PC-3 (cell line): ENCODE measurements at regions not wholly inside any gene's neighbourhood (a gene's known extent, or its start where the extent isn't known, plus 50 kb on each side); places are given as distances from the start of the nearest gene placed in this dataset.

Experiments used
- ATAC-seq: fragments of 200-7000 bp; cut with Tn5 transposase; 2 replicates; pipeline ENCODE4 v1.9.1; 2020; ENCODE audit warnings: mild to moderate bottlenecking, moderate library complexity
- BruUV-seq: library from RNA; stranded (reverse); fragments of 400-500 nt; replicated peaks from 2 replicates; lab custom pipeline; 2021; lab: Mats Ljungman, UMichigan
- CTCF ChIA-PET: fragments of 300-600 bp; sonication (Branson Sonifier 250); formaldehyde crosslinking; loops from one replicate; lab custom pipeline; 2022; ENCODE audit warnings: antibody characterized with exemption; lab: Charles Lee
- POLR2A ChIA-PET: fragments of 300-600 bp; sonication (Branson Sonifier 250); formaldehyde crosslinking; loops from one replicate; lab custom pipeline; 2022; ENCODE audit warnings: antibody characterized with exemption; ENCODE audit not compliant: unreplicated experiment; lab: Charles Lee
- DNase-seq: peaks from one replicate; pipeline ENCODE4 v3.0.0-alpha.2; 2015
- H2AFZ ChIP-seq: fragments of 300-600 bp; sonication (generic); 2 replicates; pipeline ENCODE4 v1.6.0; 2016; ENCODE audit warnings: antibody characterized with exemption, low read length
- H3F3A ChIP-seq: fragments of 300-600 bp; sonication (generic); one replicate; pipeline ENCODE4 v1.6.0; 2017; ENCODE audit warnings: antibody characterized with exemption, low read length, control low read depth, mild to moderate bottlenecking; ENCODE audit not compliant: unreplicated experiment
- H3K27ac ChIP-seq: fragments of 300-600 bp; sonication (generic); 2 replicates; pipeline ENCODE4 v1.5.1; 2016; ENCODE audit warnings: mild to moderate bottlenecking, low read length
- H3K27me3 ChIP-seq: fragments of 300-600 bp; sonication (generic); 2 replicates; pipeline ENCODE4 v1.6.1; 2016; ENCODE audit warnings: low read length, mixed read lengths
- H3K36me3 ChIP-seq: fragments of 300-600 bp; sonication (generic); 2 replicates; pipeline ENCODE4 v1.6.1; 2016; ENCODE audit warnings: low read depth, mixed run types, low read length, mixed read lengths
- H3K4me1 ChIP-seq: fragments of 300-600 bp; sonication (generic); 2 replicates; pipeline ENCODE4 v1.5.1; 2016; ENCODE audit warnings: low read length; ENCODE audit not compliant: insufficient read depth
- H3K4me2 ChIP-seq: fragments of 300-600 bp; sonication (generic); 2 replicates; pipeline ENCODE4 v1.6.0; 2016; ENCODE audit warnings: low read length
- H3K4me3 ChIP-seq: fragments of 300-600 bp; sonication (generic); 2 replicates; pipeline ENCODE4 v1.5.1; 2016; ENCODE audit warnings: mild to moderate bottlenecking, low read length, mixed read lengths
- H3K79me2 ChIP-seq: fragments of 300-600 bp; sonication (generic); 2 replicates; pipeline ENCODE4 v1.6.1; 2017; ENCODE audit warnings: low read length, mixed read lengths
- H3K9ac ChIP-seq: fragments of 300-600 bp; sonication (generic); 2 replicates; pipeline ENCODE4 v1.6.0; 2016; ENCODE audit warnings: mild to moderate bottlenecking, low read length
- H3K9me2 ChIP-seq: fragments of 300-600 bp; sonication (generic); replicated peaks from 2 replicates; pipeline ENCODE4 v1.6.1; 2016; ENCODE audit warnings: mixed run types, low read length, mixed read lengths
- H3K9me3 ChIP-seq: fragments of 300-600 bp; sonication (generic); 2 replicates; pipeline ENCODE4 v1.6.1; 2016; ENCODE audit warnings: low read length, mixed read lengths
- H4K20me1 ChIP-seq: fragments of 300-600 bp; sonication (generic); 2 replicates; pipeline ENCODE4 v1.6.1; 2016; ENCODE audit warnings: low read length, mixed read lengths
- EZH2 ChIP-seq: fragments of 300-600 bp; sonication (generic); IDR thresholded peaks from one replicate; pipeline ENCODE4 v1.6.1; 2017; ENCODE audit warnings: antibody characterized with exemption, mild to moderate bottlenecking, low read length; ENCODE audit not compliant: unreplicated experiment
- EZH2phosphoT487 ChIP-seq: fragments of 300-600 bp; sonication (generic); IDR thresholded peaks from 2 replicates; pipeline ENCODE4 v1.6.1; 2018; ENCODE audit warnings: mild to moderate bottlenecking, antibody characterized with exemption, low read length, borderline replicate concordance
- intact Hi-C: fragments of 100-400 bp; cut with micrococcal nuclease; formaldehyde crosslinking; loops from 2 replicates; pipeline ENCODE4 v1.9.0; 2023
- TF ChIP-seq, protein P1 (sequence below): fragments of 300-600 bp; sonication (generic); conservative IDR thresholded peaks from 2 replicates; pipeline ENCODE4 v1.5.1; 2017; ENCODE audit warnings: antibody characterized with exemption, low read depth, mild to moderate bottlenecking, low read length

DNA sequence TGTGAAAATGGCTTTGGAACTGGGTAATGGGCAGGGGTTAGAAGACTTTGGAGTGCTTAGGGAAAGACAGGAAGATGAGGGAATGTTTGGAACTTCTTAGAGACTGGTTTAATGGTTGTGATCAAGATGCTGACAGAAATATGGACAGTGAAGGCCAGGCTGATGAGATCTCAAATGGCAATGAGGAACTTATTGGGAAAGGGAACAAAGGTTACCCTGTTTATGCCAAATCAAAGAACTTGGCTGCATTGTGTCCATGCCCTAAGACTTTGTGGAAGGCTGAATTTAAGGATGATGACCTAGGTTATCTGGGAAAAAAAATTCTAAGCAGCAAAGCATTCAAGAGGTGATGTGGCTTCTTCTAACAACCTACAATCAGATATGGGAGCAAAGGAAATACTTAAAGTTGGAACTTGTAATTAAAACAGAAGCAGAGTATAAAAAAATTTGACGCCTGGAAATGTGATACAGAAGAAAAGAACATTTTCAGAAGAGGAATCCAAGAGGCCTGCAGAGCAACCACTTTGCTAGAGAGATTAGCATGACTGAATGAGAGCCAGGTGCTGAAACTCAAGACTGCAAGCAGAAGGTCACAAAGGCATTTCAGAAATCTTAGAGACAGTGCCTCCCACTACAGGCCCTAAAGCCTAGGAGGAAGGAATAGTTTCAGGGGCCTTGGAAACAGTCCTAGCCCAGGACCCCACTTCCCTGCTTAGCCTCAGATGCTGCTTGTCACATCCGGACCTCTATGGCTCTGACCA, 65.6 kb upstream of the FLRT2 start:
- H4K20me1 ChIP-seq: no peaks in the 10 kb centered on the region
- no peaks in the 10 kb centered on the region for H3F3A ChIP-seq
- intact Hi-C loops: no loop called here
- ChIA-PET CTCF (no interaction called here), POLR2A (no interaction called here)
- no peak overlapping the region for H3K4me2 ChIP-seq
- no peaks in the 10 kb centered on the region for H3K4me1 ChIP-seq
- H3K9me2 ChIP-seq: no peaks in the 10 kb centered on the region
- H3K27ac ChIP-seq: no peak overlapping the region
- H3K79me2 ChIP-seq: no peaks in the 10 kb centered on the region
- no peak overlapping the region for H3K9ac ChIP-seq
- DNase-seq (no peak), ATAC-seq (no peak)
- H3K27me3 ChIP-seq: no peaks in the 10 kb centered on the region
- no TSS peak for BruUV-seq
- no peaks in the 10 kb centered on the region for H3K36me3 ChIP-seq
- no peak overlapping the region for H2AFZ ChIP-seq
- H3K4me3 ChIP-seq: no peak overlapping the region
- H3K9me3 ChIP-seq: no peaks in the 10 kb centered on the region; the same call in 1 of the 2 replicates
- TF ChIP-seq EZH2phosphoT487 (no peak), EZH2 (no peak)
- TF ChIP-seq, protein P1, sequence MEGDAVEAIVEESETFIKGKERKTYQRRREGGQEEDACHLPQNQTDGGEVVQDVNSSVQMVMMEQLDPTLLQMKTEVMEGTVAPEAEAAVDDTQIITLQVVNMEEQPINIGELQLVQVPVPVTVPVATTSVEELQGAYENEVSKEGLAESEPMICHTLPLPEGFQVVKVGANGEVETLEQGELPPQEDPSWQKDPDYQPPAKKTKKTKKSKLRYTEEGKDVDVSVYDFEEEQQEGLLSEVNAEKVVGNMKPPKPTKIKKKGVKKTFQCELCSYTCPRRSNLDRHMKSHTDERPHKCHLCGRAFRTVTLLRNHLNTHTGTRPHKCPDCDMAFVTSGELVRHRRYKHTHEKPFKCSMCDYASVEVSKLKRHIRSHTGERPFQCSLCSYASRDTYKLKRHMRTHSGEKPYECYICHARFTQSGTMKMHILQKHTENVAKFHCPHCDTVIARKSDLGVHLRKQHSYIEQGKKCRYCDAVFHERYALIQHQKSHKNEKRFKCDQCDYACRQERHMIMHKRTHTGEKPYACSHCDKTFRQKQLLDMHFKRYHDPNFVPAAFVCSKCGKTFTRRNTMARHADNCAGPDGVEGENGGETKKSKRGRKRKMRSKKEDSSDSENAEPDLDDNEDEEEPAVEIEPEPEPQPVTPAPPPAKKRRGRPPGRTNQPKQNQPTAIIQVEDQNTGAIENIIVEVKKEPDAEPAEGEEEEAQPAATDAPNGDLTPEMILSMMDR: no peak

DNA sequence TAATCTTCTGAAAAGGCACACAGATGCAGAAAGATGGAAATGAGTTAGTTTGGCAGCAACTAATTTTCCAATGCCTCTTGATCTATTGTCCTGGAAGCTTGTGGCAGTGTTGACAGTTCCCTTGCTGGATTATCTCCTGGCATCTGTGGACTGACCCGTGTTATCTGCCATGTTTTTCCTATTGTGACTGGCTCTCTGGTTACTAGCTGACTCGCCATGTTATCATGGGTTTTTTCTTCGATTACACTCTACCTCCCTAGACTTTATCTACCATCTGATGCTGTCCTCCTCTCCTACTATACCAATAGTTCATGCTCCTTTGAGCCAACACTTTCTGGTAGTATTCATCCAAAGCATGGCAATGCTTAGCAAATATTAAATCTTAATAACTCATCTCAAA, 63.3 kb upstream of the FLRT2 start:
- Histone ChIP-seq H3K4me2 (no peak overlapping the region), H3K9me2 (no peaks in the 10 kb centered on the region), H3K27me3 (no peaks in the 10 kb centered on the region), H3F3A (no peaks in the 10 kb centered on the region), H3K4me1 (peaks cover 7% of the 10 kb centered on the region), H3K36me3 (no peaks in the 10 kb centered on the region), H4K20me1 (no peaks in the 10 kb centered on the region), H3K4me3 (no peak overlapping the region), H2AFZ (no peak overlapping the region), H3K9me3 (no peaks in the 10 kb centered on the region), H3K79me2 (no peaks in the 10 kb centered on the region), H3K9ac (no peak overlapping the region), H3K27ac (no peak overlapping the region)
- ChIA-PET CTCF (no interaction called here), POLR2A (no interaction called here)
- peak; percentile 15 for DNase-seq
- intact Hi-C loops: no loop called here
- BruUV-seq: no TSS peak
- no peak for ATAC-seq
- no peak for TF ChIP-seq EZH2phosphoT487
- TF ChIP-seq EZH2: no peak
- TF ChIP-seq, protein P1: no peak

DNA sequence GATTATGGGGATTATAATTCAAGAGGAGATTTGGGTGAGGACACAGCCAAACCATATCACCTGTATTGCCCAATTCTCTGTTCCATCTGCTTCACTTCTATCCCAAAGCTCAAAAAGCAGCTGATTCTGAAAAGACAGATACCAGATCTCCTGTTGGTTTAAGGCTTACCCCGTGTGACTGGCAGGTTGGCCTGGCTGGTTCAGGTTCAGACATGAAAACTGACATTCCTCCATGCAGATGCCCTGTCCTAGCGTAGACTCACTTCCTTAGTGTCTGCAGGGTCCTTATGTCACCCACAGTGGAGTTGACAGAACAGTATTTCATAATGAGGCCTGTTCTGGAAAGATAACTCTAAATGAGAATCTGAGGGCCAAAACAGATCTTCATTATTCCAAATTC, 61.1 kb upstream of the FLRT2 start:
- no peaks in the 10 kb centered on the region for H3K79me2 ChIP-seq
- H3K9me2 ChIP-seq: no peaks in the 10 kb centered on the region
- no peak for TF ChIP-seq EZH2
- no peak for TF ChIP-seq EZH2phosphoT487
- TF ChIP-seq, protein P1: no peak
- H3K4me3 ChIP-seq: no peak overlapping the region
- no peak overlapping the region for H3K4me2 ChIP-seq
- no peaks in the 10 kb centered on the region for H3K36me3 ChIP-seq
- DNase-seq (no peak), ATAC-seq (no peak)
- intact Hi-C loops: no loop called here
- BruUV-seq: no TSS peak
- H3K9ac ChIP-seq: no peak overlapping the region
- H3K27me3 ChIP-seq: no peaks in the 10 kb centered on the region
- no peaks in the 10 kb centered on the region for H4K20me1 ChIP-seq
- H3K4me1 ChIP-seq: peaks cover 7% of the 10 kb centered on the region
- H3K9me3 ChIP-seq: no peaks in the 10 kb centered on the region
- CTCF ChIA-PET: no interaction called here
- no peak overlapping the region for H2AFZ ChIP-seq
- POLR2A ChIA-PET: no interaction called here
- no peak overlapping the region for H3K27ac ChIP-seq
- no peaks in the 10 kb centered on the region for H3F3A ChIP-seq
